ENCODE measurements at regions not wholly inside any gene's neighbourhood (a gene's known extent, or its start where the extent isn't known, plus 50 kb on each side); places are given as distances from the start of the nearest gene placed in this dataset.

- Histone ChIP-seq H3K4me1 (no peaks in the 10 kb centered on the region), H3K9me3 (no peaks in the 10 kb centered on the region), H3K27ac (no peak overlapping the region), H3K4me3 (no peak overlapping the region), H3K36me3 (ENCODE audit: low read depth, missing control alignments) (no peaks in the 10 kb centered on the region), H3K27me3 (no peaks in the 10 kb centered on the region)
- 53 to 58% methylated on average over 2 of the region's 2 CpGs for WGBS, 2 donors
- intact Hi-C loops (cut with DNase I; ENCODE audit: low total_unique reads): no loop called here
- no peak for TF ChIP-seq POLR2A (IDR thresholded peaks at IDR 0.05)
- TF ChIP-seq CTCF (IDR thresholded peaks at IDR 0.05): no peak
- DNase-seq: no peak
Measured at GRCh38 chr12:25659621-25660020, 106.5 kb upstream of the LMNTD1 start.

- H3K27me3 ChIP-seq: no peaks in the 10 kb centered on the region
- no peaks in the 10 kb centered on the region for H3K4me1 ChIP-seq
- no peaks in the 10 kb centered on the region for H3K36me3 ChIP-seq (ENCODE audit: low read depth, missing control alignments)
- no peak overlapping the region for H3K4me3 ChIP-seq
- 93% methylated on average over 5 of the region's 5 CpGs for WGBS, 2 donors
- H3K27ac ChIP-seq: no peak overlapping the region
- TF ChIP-seq CTCF (IDR thresholded peaks at IDR 0.05) (no peak), POLR2A (IDR thresholded peaks at IDR 0.05) (no peak)
- no peak for DNase-seq
- H3K9me3 ChIP-seq: no peaks in the 10 kb centered on the region
- intact Hi-C loops (cut with DNase I; ENCODE audit: low total_unique reads): no loop called here
Measured at GRCh38 chr12:25670076-25671055, 117.3 kb upstream of the LMNTD1 start.

- DNase-seq: no peak
- Histone ChIP-seq H3K4me3 (no peak overlapping the region), H3K36me3 (ENCODE audit: low read depth, missing control alignments) (no peaks in the 10 kb centered on the region), H3K9me3 (no peaks in the 10 kb centered on the region), H3K4me1 (no peaks in the 10 kb centered on the region), H3K27me3 (no peaks in the 10 kb centered on the region), H3K27ac (no peak overlapping the region)
- TF ChIP-seq CTCF (IDR thresholded peaks at IDR 0.05): no peak
- no peak for TF ChIP-seq POLR2A (IDR thresholded peaks at IDR 0.05)
- WGBS, 2 donors: 79 to 98% methylated on average over 2 of the region's 2 CpGs
- intact Hi-C loops (cut with DNase I; ENCODE audit: low total_unique reads): no loop called here
Measured at GRCh38 chr12:25675808-25676207, 122.7 kb upstream of the LMNTD1 start.

GRCh38 chr12:25677232-25677937 is 124.3 kb upstream of the LMNTD1 start:
- H3K27ac ChIP-seq: no peak overlapping the region
- H3K4me3 ChIP-seq: no peak overlapping the region
- intact Hi-C loops (cut with DNase I; ENCODE audit: low total_unique reads): no loop called here
- 71 to 82% methylated on average over 4 of the region's 4 CpGs for WGBS, 2 donors
- peak in 1 of 3 experiments; percentile 26 for TF ChIP-seq CTCF (IDR thresholded peaks at IDR 0.05)
- no peak for TF ChIP-seq POLR2A (IDR thresholded peaks at IDR 0.05)
- no peaks in the 10 kb centered on the region for H3K4me1 ChIP-seq
- no peaks in the 10 kb centered on the region for H3K9me3 ChIP-seq
- H3K36me3 ChIP-seq (ENCODE audit: low read depth, missing control alignments): no peaks in the 10 kb centered on the region
- DNase-seq: peak; percentile 38
- no peaks in the 10 kb centered on the region for H3K27me3 ChIP-seq

Measured in testis (tissue), 2 donors.